Fibroblast of lung (primary cell): ENCODE measurements at regions not wholly inside any gene's neighbourhood (a gene's known extent, or its start where the extent isn't known, plus 50 kb on each side); places are given as distances from the start of the nearest gene placed in this dataset.

ENCODE experiments used
- CTCF ChIP-seq, 2 donors: IDR thresholded peaks in 1 of 2; conservative IDR thresholded peaks in 1 of 2; 1 replicate in 1 of 2; 2 replicates in 1 of 2; pipeline ENCODE4 v1.5.1; 2011 to 2012; ENCODE audit warnings: low read length in 2 of 2, control low read depth in 1 of 2, inconsistent platforms in 1 of 2, low read depth in 1 of 2, mild to moderate bottlenecking in 1 of 2
- EZH2 ChIP-seq: IDR thresholded peaks from 2 replicates; pipeline ENCODE4 v1.5.1; 2012; ENCODE audit warnings: low read length, control low read depth, mild to moderate bottlenecking; ENCODE audit errors: missing control alignments

- TF ChIP-seq CTCF (conservative IDR thresholded peaks at IDR 0.05 in 1 of 2, IDR thresholded peaks at IDR 0.05 in 1 of 2; ENCODE audit: low read depth in 1 of 2, low read length in 2 of 2) (no peak), EZH2 (no peak)
Observed at GRCh38 chr4:111930659-111931058, 214.6 kb upstream of the FAM241A start.
